HPDE6-E6E7 (cell line): ENCODE measurements at regions not wholly inside any gene's neighbourhood (a gene's known extent, or its start where the extent isn't known, plus 50 kb on each side); places are given as distances from the start of the nearest gene placed in this dataset.

Source experiments
- DNase-seq: peaks from one replicate; pipeline ENCODE4 v3.0.0; 2011; ENCODE audit warnings: missing footprints; ENCODE audit errors: extremely low spot score

GRCh38 chr9:13397661-13398060 is 118.2 kb upstream of the MPDZ start:
- DNase-seq, result no peak

GRCh38 chr9:13397220-13397619 is 117.7 kb upstream of the MPDZ start:
- DNase-seq, result no peak

- DNase-seq, result no peak
These were observed 116.9 kb upstream of the MPDZ start for GRCh38 chr9:13396418-13396817.

- no peak for DNase-seq
These were observed 115.7 kb upstream of the MPDZ start for GRCh38 chr9:13395156-13395555.

GRCh38 chr9:13388157-13388556 is 108.7 kb upstream of the MPDZ start:
- no peak for DNase-seq

GRCh38 chr9:13387734-13388067 is 108.2 kb upstream of the MPDZ start:
- DNase-seq, result no peak

- no peak for DNase-seq
These were observed 107.6 kb upstream of the MPDZ start for GRCh38 chr9:13386935-13387733.

GRCh38 chr9:13386316-13386715 is 106.8 kb upstream of the MPDZ start:
- no peak for DNase-seq

GRCh38 chr9:13383855-13384254 is 104.4 kb upstream of the MPDZ start:
- no peak for DNase-seq

GRCh38 chr9:13383216-13383615 is 103.7 kb upstream of the MPDZ start:
- DNase-seq, result no peak

- DNase-seq, result no peak
These were observed 103.1 kb upstream of the MPDZ start for GRCh38 chr9:13382595-13382994.

- no peak for DNase-seq
These were observed 101.4 kb upstream of the MPDZ start for GRCh38 chr9:13380903-13381302.

GRCh38 chr9:13378154-13378553 is 98.7 kb upstream of the MPDZ start:
- no peak for DNase-seq

GRCh38 chr9:13377171-13377925 is 97.9 kb upstream of the MPDZ start:
- no peak for DNase-seq

- no peak for DNase-seq
These were observed 93.0 kb upstream of the MPDZ start for GRCh38 chr9:13372510-13372909.

GRCh38 chr9:13369431-13369830 is 89.9 kb upstream of the MPDZ start:
- DNase-seq, result no peak

- no peak for DNase-seq
These were observed 88.3 kb upstream of the MPDZ start for GRCh38 chr9:13367784-13368183.

- DNase-seq, result no peak
These were observed 84.9 kb upstream of the MPDZ start for GRCh38 chr9:13364271-13365000.

GRCh38 chr9:13361076-13361475 is 81.6 kb upstream of the MPDZ start:
- DNase-seq, result no peak

- DNase-seq, result no peak
These were observed 80.7 kb upstream of the MPDZ start for GRCh38 chr9:13360188-13360587.

GRCh38 chr9:13358128-13358527 is 78.6 kb upstream of the MPDZ start:
- DNase-seq, result no peak

- DNase-seq, result no peak
These were observed 75.2 kb upstream of the MPDZ start for GRCh38 chr9:13354733-13355132.
